ENCODE measurements at regions not wholly inside any gene's neighbourhood (a gene's known extent, or its start where the extent isn't known, plus 50 kb on each side); places are given as distances from the start of the nearest gene placed in this dataset.
"Not testable (repeated sequence)": the region's sequence is repeated elsewhere in the genome, so short reads cannot be mapped to it uniquely, and the experiment has no call there.

- not testable (repeated sequence) for TF ChIP-seq CTCF, POLR2A (IDR thresholded peaks at IDR 0.05)
Observed at GRCh38 chr1:173394813-173395212, 82.3 kb upstream of the PRDX6 start.

Measured in adrenal gland (tissue), 5 donors.